Vagina (tissue), 2 donors: ENCODE measurements at regions not wholly inside any gene's neighbourhood (a gene's known extent, or its start where the extent isn't known, plus 50 kb on each side); places are given as distances from the start of the nearest gene placed in this dataset.
"Not testable (repeated sequence)": the region's sequence is repeated elsewhere in the genome, so short reads cannot be mapped to it uniquely, and the experiment has no call there.

Experiments
- DNase-seq, 2 donors: peaks; one replicate each; pipeline ENCODE4 v3.0.0-alpha.2; 2017; ENCODE audit errors: extremely low spot score in 2 of 2
- H3K27ac ChIP-seq: fragments of 200-600 bp; sonication (generic); one replicate; pipeline ENCODE4 v1.5.1; 2019
- H3K27me3 ChIP-seq: fragments of 200-600 bp; sonication (generic); one replicate; pipeline ENCODE4 v1.5.1; 2019
- H3K36me3 ChIP-seq, 2 donors: fragments of 200-600 bp; sonication (generic); one replicate each; pipeline ENCODE4 v1.5.1; 2017 to 2019
- H3K4me1 ChIP-seq: fragments of 200-600 bp; sonication (generic); one replicate; pipeline ENCODE4 v1.5.1; 2019
- H3K4me3 ChIP-seq, 2 donors: fragments of 200-600 bp; sonication (generic); 1 replicate in 1 of 2; 2 replicates in 1 of 2; pipeline ENCODE4 v1.5.1; 2016 to 2019
- H3K9me3 ChIP-seq: fragments of 200-600 bp; sonication (generic); one replicate; pipeline ENCODE4 v1.5.1; 2019
- POLR2A ChIP-seq, 2 donors: fragments of 450-650 bp; IDR thresholded peaks; one replicate each; pipeline ENCODE4 v1.6.1; 2017; ENCODE audit warnings: antibody characterized with exemption in 2 of 2, mild to moderate bottlenecking in 2 of 2, moderate library complexity in 2 of 2
- POLR2AphosphoS5 ChIP-seq, 2 donors: sonication (generic); formaldehyde crosslinking; IDR thresholded peaks; one replicate each; pipeline ENCODE4 v1.9.0; 2017; ENCODE audit warnings: antibody characterized with exemption in 2 of 2, mild to moderate bottlenecking in 2 of 2, low read depth in 1 of 2; ENCODE audit not compliant: insufficient read depth in 1 of 2
- intact Hi-C: fragments of 100-400 bp; cut with DNase I; formaldehyde crosslinking; loops from one replicate; pipeline ENCODE4 v1.15.1; 2023
- TF ChIP-seq, protein P1 (sequence below), 3 experiments: fragments of 450-650 bp in 2 of 3; fragments of 200-600 bp in 1 of 3; sonication (generic) in 1 of 3; IDR thresholded peaks; one replicate each; pipeline ENCODE4 v1.5.1; 2017 to 2019; ENCODE audit warnings: antibody characterized with exemption in 3 of 3, mild to moderate bottlenecking in 2 of 3, moderate library complexity in 2 of 3

DNA sequence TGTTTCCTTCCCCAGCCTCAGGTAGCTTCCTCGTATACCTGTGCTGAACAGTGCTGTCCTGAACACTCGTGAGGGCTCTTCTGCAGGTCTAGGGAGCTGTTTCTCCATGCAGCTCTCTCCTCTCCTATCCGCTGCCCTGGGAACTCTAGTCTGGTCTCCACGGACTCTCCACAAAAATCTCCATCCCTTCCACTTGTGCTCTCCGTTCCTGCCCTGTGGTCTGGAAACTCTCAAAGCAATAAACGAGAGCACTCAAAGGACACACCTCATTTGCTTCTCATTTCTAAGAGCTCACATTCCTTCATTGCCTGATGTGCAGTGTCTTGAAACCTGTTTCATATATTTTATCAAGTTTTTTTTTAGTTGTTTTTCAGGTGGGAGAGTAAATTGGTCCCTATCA is 235.9 kb upstream of the RGS17 start:
- no peaks in the 10 kb centered on the region for H3K36me3 ChIP-seq
- no peak overlapping the region for H3K4me3 ChIP-seq
- no peak for TF ChIP-seq POLR2AphosphoS5 (IDR thresholded peaks at IDR 0.05; ENCODE audit: insufficient read depth in 1 of 2, low read depth in 1 of 2)
- TF ChIP-seq, protein P1, sequence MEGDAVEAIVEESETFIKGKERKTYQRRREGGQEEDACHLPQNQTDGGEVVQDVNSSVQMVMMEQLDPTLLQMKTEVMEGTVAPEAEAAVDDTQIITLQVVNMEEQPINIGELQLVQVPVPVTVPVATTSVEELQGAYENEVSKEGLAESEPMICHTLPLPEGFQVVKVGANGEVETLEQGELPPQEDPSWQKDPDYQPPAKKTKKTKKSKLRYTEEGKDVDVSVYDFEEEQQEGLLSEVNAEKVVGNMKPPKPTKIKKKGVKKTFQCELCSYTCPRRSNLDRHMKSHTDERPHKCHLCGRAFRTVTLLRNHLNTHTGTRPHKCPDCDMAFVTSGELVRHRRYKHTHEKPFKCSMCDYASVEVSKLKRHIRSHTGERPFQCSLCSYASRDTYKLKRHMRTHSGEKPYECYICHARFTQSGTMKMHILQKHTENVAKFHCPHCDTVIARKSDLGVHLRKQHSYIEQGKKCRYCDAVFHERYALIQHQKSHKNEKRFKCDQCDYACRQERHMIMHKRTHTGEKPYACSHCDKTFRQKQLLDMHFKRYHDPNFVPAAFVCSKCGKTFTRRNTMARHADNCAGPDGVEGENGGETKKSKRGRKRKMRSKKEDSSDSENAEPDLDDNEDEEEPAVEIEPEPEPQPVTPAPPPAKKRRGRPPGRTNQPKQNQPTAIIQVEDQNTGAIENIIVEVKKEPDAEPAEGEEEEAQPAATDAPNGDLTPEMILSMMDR (IDR thresholded peaks at IDR 0.05): no peak
- TF ChIP-seq POLR2A (IDR thresholded peaks at IDR 0.05): no peak
- intact Hi-C loops: no loop called here
- no peaks in the 10 kb centered on the region for H3K27me3 ChIP-seq
- H3K4me1 ChIP-seq: no peaks in the 10 kb centered on the region
- H3K27ac ChIP-seq: no peak overlapping the region
- H3K9me3 ChIP-seq: no peaks in the 10 kb centered on the region
- no peak for DNase-seq

DNA sequence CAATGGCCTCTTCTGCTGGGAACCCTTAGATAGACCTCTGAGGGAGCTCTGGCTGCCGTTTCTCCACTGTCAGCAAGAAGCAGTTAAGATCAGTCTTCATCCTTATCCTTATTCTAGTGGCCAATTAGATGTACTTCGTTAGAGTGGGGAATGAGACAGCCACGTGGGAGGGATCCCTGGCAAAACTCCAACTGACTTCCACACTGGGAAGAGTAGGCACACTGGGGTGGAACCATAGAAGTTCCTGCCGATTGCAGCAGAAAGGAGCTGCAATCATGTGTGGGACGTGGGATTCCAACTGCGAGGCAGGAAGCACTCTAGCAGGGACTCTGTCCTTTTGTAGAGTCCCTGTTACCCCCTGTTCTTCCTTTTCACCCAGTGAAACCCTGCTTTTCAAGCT is 226.3 kb upstream of the RGS17 start:
- Histone ChIP-seq H3K36me3 (no peaks in the 10 kb centered on the region), H3K4me1 (no peaks in the 10 kb centered on the region), H3K27me3 (no peaks in the 10 kb centered on the region), H3K9me3 (no peaks in the 10 kb centered on the region), H3K27ac (no peak overlapping the region), H3K4me3 (no peak overlapping the region)
- intact Hi-C loops: no loop called here
- no peak for DNase-seq
- no peak for TF ChIP-seq POLR2AphosphoS5 (IDR thresholded peaks at IDR 0.05; ENCODE audit: insufficient read depth in 1 of 2, low read depth in 1 of 2)
- TF ChIP-seq, protein P1 (IDR thresholded peaks at IDR 0.05): no peak
- TF ChIP-seq POLR2A (IDR thresholded peaks at IDR 0.05): no peak

DNA sequence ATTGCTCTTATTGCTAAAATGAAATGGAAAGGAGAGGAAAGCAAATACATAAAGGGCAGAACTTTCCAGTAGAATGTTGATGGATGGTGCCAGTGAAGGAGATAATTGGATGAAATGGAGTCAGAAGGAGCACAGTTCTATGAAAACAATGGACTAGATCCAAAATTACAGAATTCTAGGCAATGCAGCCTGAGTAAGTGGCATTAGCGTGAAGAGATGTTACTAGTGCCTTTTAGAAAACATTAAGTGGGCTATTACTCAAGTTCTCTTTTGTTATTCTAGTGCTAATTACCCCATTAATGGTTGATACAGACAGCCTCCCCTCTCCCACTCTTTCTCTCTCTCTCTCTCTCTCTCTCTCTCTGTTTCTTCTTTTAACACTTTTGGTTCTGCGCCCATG is 209.5 kb upstream of the RGS17 start:
- Histone ChIP-seq H3K9me3 (no peaks in the 10 kb centered on the region), H3K36me3 (no peaks in the 10 kb centered on the region), H3K4me1 (no peaks in the 10 kb centered on the region), H3K27ac (no peak overlapping the region), H3K4me3 (no peak overlapping the region), H3K27me3 (no peaks in the 10 kb centered on the region)
- DNase-seq: no peak
- intact Hi-C loops: no loop called here
- TF ChIP-seq, protein P1 (IDR thresholded peaks at IDR 0.05): no peak
- no peak for TF ChIP-seq POLR2A (IDR thresholded peaks at IDR 0.05)
- no peak for TF ChIP-seq POLR2AphosphoS5 (IDR thresholded peaks at IDR 0.05; ENCODE audit: insufficient read depth in 1 of 2, low read depth in 1 of 2)

DNA sequence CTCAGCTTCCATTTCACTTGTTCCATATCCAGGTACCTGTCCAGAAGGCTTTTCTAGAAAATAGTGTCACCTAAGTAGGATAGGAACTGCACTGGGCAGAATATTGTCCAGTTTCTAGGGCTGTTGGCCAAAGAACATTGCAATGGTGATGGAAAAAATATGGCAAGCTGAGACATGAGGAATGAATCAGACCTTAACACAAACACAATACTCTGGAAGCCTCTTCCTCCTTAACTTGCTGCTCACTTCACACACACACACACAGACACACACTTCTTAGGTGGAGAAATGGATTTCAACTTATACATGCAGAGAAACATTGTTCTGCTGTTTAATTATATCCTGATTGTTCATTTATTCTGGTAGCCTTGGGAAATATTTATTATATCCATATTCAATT is 203.0 kb upstream of the RGS17 start:
- Histone ChIP-seq H3K4me1 (no peaks in the 10 kb centered on the region), H3K27me3 (no peaks in the 10 kb centered on the region), H3K27ac (no peak overlapping the region), H3K4me3 (no peak overlapping the region), H3K9me3 (no peaks in the 10 kb centered on the region), H3K36me3 (no peaks in the 10 kb centered on the region)
- intact Hi-C loops: no loop called here
- TF ChIP-seq POLR2A (IDR thresholded peaks at IDR 0.05): no peak
- TF ChIP-seq, protein P1 (IDR thresholded peaks at IDR 0.05): no peak
- TF ChIP-seq POLR2AphosphoS5 (IDR thresholded peaks at IDR 0.05; ENCODE audit: insufficient read depth in 1 of 2, low read depth in 1 of 2): no peak
- DNase-seq: no peak

DNA sequence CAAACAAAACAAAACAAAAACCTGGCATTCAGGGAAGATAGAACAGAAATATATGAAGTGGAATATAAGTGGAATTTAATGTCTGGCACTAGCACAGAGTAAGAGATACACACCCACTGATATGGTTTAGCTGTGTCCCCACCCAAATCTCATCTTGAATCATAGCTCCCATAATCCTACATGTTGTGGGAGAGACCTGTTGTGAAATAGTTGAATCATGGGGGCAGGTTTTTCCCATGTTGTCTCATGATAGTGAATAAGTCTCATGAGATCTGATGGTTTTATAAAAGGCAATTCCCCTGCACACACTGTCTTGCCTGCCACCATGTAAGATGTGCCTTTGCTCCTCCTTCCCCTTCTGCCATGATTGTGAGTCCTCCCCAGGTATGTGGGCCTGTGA is 200.1 kb upstream of the RGS17 start:
- H3K4me3 ChIP-seq, H3K36me3 ChIP-seq, DNase-seq, H3K27ac ChIP-seq, intact Hi-C loops, H3K27me3 ChIP-seq, H3K9me3 ChIP-seq, H3K4me1 ChIP-seq: not testable (repeated sequence)

DNA sequence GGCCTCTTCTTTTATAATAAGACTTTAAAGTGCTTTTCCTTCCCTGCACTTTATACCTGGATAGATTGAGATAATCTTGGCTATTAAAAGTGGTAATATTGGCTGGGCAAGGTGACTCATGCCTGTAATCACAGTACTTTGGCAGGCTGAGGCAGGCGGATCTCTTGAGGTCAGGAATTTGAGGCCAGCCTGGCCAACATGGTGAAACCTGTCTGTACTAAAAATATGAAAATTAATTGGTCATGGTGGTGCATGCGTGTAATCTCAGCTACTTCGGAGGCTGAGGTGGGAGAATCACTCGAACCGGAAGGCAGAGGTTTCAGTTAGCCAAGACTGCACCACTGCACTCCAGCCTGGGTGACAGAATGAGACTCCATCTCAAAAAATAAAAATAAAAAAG is 197.1 kb upstream of the RGS17 start:
- intact Hi-C loops: no loop called here
- no peak overlapping the region for H3K27ac ChIP-seq
- no peaks in the 10 kb centered on the region for H3K4me1 ChIP-seq
- no peaks in the 10 kb centered on the region for H3K9me3 ChIP-seq
- TF ChIP-seq, protein P1 (IDR thresholded peaks at IDR 0.05): no peak
- TF ChIP-seq POLR2AphosphoS5 (IDR thresholded peaks at IDR 0.05; ENCODE audit: insufficient read depth in 1 of 2, low read depth in 1 of 2) (no peak), POLR2A (IDR thresholded peaks at IDR 0.05) (no peak)
- no peaks in the 10 kb centered on the region for H3K27me3 ChIP-seq
- no peaks in the 10 kb centered on the region for H3K36me3 ChIP-seq
- no peak overlapping the region for H3K4me3 ChIP-seq
- no peak for DNase-seq
